ENCODE measurements at regions not wholly inside any gene's neighbourhood (a gene's known extent, or its start where the extent isn't known, plus 50 kb on each side); places are given as distances from the start of the nearest gene placed in this dataset.

- no peak overlapping the region for H2BK5ac ChIP-seq (ENCODE audit: low read depth, low read length, poor library complexity, severe bottlenecking)
- H4K8ac ChIP-seq (ENCODE audit: low read depth in 2 of 2, low read length in 2 of 2): no peak overlapping the region
- H3K9ac ChIP-seq (ENCODE audit: low read depth, low read length): no peak overlapping the region
- intact Hi-C loops (cut with micrococcal nuclease): no loop called here
- H3K23ac ChIP-seq (ENCODE audit: low read depth, low read length): no peak overlapping the region
- no peak overlapping the region for H2AFZ ChIP-seq (replicated peaks; ENCODE audit: low read length, poor library complexity)
- no peaks in the 10 kb centered on the region for H4K20me1 ChIP-seq (ENCODE audit: insufficient read depth, low read length)
- no peak overlapping the region for H3K4me2 ChIP-seq (ENCODE audit: low read depth, low read length)
- no peak overlapping the region for H3K4ac ChIP-seq (ENCODE audit: low read depth, low read length)
- H3K4me3 ChIP-seq (ENCODE audit: insufficient read depth, low read depth, low read length): no peak overlapping the region
- ATAC-seq (ENCODE audit: low read depth) (no peak), DNase-seq (no peak)
- BruUV-seq (replicated peaks): no TSS peak
- H2AK5ac ChIP-seq (ENCODE audit: low read depth, low read length): no peak overlapping the region
- no peak overlapping the region for H2BK120ac ChIP-seq (ENCODE audit: low read depth, low read length)
- no peak overlapping the region for H3K18ac ChIP-seq (ENCODE audit: low read depth, low read length)
- H4K5ac ChIP-seq (ENCODE audit: low read depth, low read length): no peak overlapping the region
- no peak overlapping the region for H4K91ac ChIP-seq (ENCODE audit: insufficient read depth, low read depth, low read length)
- H2AK9ac ChIP-seq (replicated peaks; ENCODE audit: low read depth, low read length, poor library complexity): no peak overlapping the region
- no peaks in the 10 kb centered on the region; the same call in 1 of the 2 replicates for H3K9me3 ChIP-seq (ENCODE audit: control insufficient read depth, insufficient read depth, low read length)
- H3K9me1 ChIP-seq (ENCODE audit: insufficient read depth, low read length): peaks cover 3% of the 10 kb centered on the region; the same call in 1 of the 2 replicates
- H3K79me1 ChIP-seq (ENCODE audit: low read depth in 1 of 2, low read length in 2 of 2): no peaks in the 10 kb centered on the region
- in situ Hi-C loops (cut with MboI; ENCODE audit: low sequenced_read_pairs): no loop called here
- no peaks in the 10 kb centered on the region for H3K36me3 ChIP-seq (ENCODE audit: control insufficient read depth, insufficient read depth, low read length)
- ChIA-PET CTCF (no interaction called here), POLR2A (ENCODE audit: unreplicated experiment) (no interaction called here)
- no CpG with 5 or more reads among the region's 3 CpGs for WGBS, 2 experiments (ENCODE audit: extremely low coverage in 2 of 2, insufficient read length in 1 of 2)
- no peak overlapping the region for H3K27ac ChIP-seq (ENCODE audit: insufficient read depth, low read length)
- no peak overlapping the region for H2BK15ac ChIP-seq (ENCODE audit: low read depth, low read length)
- peaks cover 15% of the 10 kb centered on the region for H3K4me1 ChIP-seq (ENCODE audit: control insufficient read depth, insufficient read depth, low read length)
- no peaks in the 10 kb centered on the region for H3K27me3 ChIP-seq (ENCODE audit: control insufficient read depth, insufficient read depth, low read length)
- TF ChIP-seq RFX5 (IDR thresholded peaks at IDR 0.05; ENCODE audit: low read depth, low read length) (no peak), CTCF (conservative IDR thresholded peaks at IDR 0.05; ENCODE audit: low read depth, low read length) (no peak), CHD1 (IDR thresholded peaks at IDR 0.05; ENCODE audit: low read depth, low read length) (no peak), MAZ (IDR thresholded peaks at IDR 0.05; ENCODE audit: borderline replicate concordance, low read depth, low read length) (no peak), POLR2A (IDR thresholded peaks at IDR 0.05; ENCODE audit: low read depth, low read length) (no peak), FOS (IDR thresholded peaks at IDR 0.05; ENCODE audit: low read depth, low read length) (no peak), BHLHE40 (IDR thresholded peaks at IDR 0.05; ENCODE audit: low read depth, low read length) (no peak), SMC3 (IDR thresholded peaks at IDR 0.05; ENCODE audit: low read depth, low read length) (no peak), RAD21 (IDR thresholded peaks at IDR 0.05; ENCODE audit: low read length) (no peak), NFE2L2 (IDR thresholded peaks at IDR 0.05; ENCODE audit: low read depth, low read length) (no peak), RCOR1 (IDR thresholded peaks at IDR 0.05; ENCODE audit: insufficient replicate concordance, low read length) (no peak), CEBPB (IDR thresholded peaks at IDR 0.05; ENCODE audit: low read depth, low read length) (no peak)
- dilution Hi-C loops (cut with HindIII; ENCODE audit: low sequenced_read_pairs, unreplicated experiment): no loop called here
- no peak overlapping the region for H2BK20ac ChIP-seq (ENCODE audit: low read depth, low read length)
- H3K14ac ChIP-seq (replicated peaks; ENCODE audit: low read depth, low read length): no peak overlapping the region
- H3K56ac ChIP-seq (ENCODE audit: extremely low read depth, insufficient read depth, low read length): no peak overlapping the region
Measured at GRCh38 chr3:150098621-150099020, 127.9 kb upstream of the PFN2 start.

All from IMR-90 (cell line).